ENCODE measurements at regions not wholly inside any gene's neighbourhood (a gene's known extent, or its start where the extent isn't known, plus 50 kb on each side); places are given as distances from the start of the nearest gene placed in this dataset.

DNA sequence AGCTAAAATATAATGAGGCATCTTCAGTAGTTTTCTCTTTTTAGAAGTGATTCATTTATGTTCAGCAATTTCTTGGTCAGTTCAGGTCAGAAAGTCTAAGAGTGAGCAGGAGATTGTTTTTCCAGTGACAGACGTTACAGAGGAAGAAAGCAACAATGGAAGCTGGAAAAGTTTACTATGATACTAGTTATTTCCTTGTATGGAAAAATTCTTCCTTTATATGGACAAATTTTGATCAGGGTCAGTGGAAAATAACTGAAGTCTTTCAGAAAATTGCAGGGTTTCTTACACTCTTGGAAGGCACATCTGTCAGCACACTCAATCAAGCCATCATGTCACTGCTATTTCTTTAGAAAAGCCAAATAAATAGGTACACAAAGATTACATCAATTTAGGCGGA is 1120.7 kb downstream of the FAT4 start:
- no peaks in the 10 kb centered on the region for H3K36me3 Mint-ChIP-seq
- ATAC-seq (no peak), DNase-seq (ENCODE audit: low spot score) (no peak)
- H3K4me1 Mint-ChIP-seq, result peaks cover 27% of the 10 kb centered on the region
- POLR2A ChIA-PET, result no interaction called here
- TF ChIP-seq EMX1 (CRISPR knock-in tag; IDR thresholded peaks at IDR 0.05) (no peak), GTF2I (CRISPR knock-in tag; conservative IDR thresholded peaks at IDR 0.05) (no peak), TEAD1 (CRISPR knock-in tag; IDR thresholded peaks at IDR 0.05) (no peak), HMGA2 (CRISPR knock-in tag; IDR thresholded peaks at IDR 0.05) (no peak), TCF7 (CRISPR knock-in tag; IDR thresholded peaks at IDR 0.05; ENCODE audit: low read depth) (no peak), SP1 (CRISPR knock-in tag; conservative IDR thresholded peaks at IDR 0.05) (no peak), NFATC4 (CRISPR knock-in tag; IDR thresholded peaks at IDR 0.05) (no peak), CREB1 (CRISPR knock-in tag; IDR thresholded peaks at IDR 0.05) (no peak), ZNF423 (CRISPR knock-in tag; IDR thresholded peaks at IDR 0.05) (no peak), ZNF263 (CRISPR knock-in tag; IDR thresholded peaks at IDR 0.05; ENCODE audit: low read depth) (no peak), JUN (CRISPR knock-in tag; IDR thresholded peaks at IDR 0.05) (no peak), NFYB (CRISPR knock-in tag; conservative IDR thresholded peaks at IDR 0.05; ENCODE audit: low read depth) (no peak), ZNF396 (CRISPR knock-in tag; IDR thresholded peaks at IDR 0.05; ENCODE audit: borderline replicate concordance) (no peak)
- TF ChIP-seq, protein P1, sequence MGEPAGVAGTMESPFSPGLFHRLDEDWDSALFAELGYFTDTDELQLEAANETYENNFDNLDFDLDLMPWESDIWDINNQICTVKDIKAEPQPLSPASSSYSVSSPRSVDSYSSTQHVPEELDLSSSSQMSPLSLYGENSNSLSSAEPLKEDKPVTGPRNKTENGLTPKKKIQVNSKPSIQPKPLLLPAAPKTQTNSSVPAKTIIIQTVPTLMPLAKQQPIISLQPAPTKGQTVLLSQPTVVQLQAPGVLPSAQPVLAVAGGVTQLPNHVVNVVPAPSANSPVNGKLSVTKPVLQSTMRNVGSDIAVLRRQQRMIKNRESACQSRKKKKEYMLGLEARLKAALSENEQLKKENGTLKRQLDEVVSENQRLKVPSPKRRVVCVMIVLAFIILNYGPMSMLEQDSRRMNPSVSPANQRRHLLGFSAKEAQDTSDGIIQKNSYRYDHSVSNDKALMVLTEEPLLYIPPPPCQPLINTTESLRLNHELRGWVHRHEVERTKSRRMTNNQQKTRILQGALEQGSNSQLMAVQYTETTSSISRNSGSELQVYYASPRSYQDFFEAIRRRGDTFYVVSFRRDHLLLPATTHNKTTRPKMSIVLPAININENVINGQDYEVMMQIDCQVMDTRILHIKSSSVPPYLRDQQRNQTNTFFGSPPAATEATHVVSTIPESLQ (CRISPR knock-in tag; IDR thresholded peaks at IDR 0.05), result no peak
- TF ChIP-seq, protein P2, sequence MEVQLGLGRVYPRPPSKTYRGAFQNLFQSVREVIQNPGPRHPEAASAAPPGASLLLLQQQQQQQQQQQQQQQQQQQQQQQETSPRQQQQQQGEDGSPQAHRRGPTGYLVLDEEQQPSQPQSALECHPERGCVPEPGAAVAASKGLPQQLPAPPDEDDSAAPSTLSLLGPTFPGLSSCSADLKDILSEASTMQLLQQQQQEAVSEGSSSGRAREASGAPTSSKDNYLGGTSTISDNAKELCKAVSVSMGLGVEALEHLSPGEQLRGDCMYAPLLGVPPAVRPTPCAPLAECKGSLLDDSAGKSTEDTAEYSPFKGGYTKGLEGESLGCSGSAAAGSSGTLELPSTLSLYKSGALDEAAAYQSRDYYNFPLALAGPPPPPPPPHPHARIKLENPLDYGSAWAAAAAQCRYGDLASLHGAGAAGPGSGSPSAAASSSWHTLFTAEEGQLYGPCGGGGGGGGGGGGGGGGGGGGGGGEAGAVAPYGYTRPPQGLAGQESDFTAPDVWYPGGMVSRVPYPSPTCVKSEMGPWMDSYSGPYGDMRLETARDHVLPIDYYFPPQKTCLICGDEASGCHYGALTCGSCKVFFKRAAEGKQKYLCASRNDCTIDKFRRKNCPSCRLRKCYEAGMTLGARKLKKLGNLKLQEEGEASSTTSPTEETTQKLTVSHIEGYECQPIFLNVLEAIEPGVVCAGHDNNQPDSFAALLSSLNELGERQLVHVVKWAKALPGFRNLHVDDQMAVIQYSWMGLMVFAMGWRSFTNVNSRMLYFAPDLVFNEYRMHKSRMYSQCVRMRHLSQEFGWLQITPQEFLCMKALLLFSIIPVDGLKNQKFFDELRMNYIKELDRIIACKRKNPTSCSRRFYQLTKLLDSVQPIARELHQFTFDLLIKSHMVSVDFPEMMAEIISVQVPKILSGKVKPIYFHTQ (CRISPR knock-in tag; IDR thresholded peaks at IDR 0.05), result no peak
- TF ChIP-seq, protein P3, sequence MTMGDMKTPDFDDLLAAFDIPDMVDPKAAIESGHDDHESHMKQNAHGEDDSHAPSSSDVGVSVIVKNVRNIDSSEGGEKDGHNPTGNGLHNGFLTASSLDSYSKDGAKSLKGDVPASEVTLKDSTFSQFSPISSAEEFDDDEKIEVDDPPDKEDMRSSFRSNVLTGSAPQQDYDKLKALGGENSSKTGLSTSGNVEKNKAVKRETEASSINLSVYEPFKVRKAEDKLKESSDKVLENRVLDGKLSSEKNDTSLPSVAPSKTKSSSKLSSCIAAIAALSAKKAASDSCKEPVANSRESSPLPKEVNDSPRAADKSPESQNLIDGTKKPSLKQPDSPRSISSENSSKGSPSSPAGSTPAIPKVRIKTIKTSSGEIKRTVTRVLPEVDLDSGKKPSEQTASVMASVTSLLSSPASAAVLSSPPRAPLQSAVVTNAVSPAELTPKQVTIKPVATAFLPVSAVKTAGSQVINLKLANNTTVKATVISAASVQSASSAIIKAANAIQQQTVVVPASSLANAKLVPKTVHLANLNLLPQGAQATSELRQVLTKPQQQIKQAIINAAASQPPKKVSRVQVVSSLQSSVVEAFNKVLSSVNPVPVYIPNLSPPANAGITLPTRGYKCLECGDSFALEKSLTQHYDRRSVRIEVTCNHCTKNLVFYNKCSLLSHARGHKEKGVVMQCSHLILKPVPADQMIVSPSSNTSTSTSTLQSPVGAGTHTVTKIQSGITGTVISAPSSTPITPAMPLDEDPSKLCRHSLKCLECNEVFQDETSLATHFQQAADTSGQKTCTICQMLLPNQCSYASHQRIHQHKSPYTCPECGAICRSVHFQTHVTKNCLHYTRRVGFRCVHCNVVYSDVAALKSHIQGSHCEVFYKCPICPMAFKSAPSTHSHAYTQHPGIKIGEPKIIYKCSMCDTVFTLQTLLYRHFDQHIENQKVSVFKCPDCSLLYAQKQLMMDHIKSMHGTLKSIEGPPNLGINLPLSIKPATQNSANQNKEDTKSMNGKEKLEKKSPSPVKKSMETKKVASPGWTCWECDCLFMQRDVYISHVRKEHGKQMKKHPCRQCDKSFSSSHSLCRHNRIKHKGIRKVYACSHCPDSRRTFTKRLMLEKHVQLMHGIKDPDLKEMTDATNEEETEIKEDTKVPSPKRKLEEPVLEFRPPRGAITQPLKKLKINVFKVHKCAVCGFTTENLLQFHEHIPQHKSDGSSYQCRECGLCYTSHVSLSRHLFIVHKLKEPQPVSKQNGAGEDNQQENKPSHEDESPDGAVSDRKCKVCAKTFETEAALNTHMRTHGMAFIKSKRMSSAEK (CRISPR knock-in tag; IDR thresholded peaks at IDR 0.05; ENCODE audit: borderline replicate concordance), result no peak
- TF ChIP-seq, protein P4, sequence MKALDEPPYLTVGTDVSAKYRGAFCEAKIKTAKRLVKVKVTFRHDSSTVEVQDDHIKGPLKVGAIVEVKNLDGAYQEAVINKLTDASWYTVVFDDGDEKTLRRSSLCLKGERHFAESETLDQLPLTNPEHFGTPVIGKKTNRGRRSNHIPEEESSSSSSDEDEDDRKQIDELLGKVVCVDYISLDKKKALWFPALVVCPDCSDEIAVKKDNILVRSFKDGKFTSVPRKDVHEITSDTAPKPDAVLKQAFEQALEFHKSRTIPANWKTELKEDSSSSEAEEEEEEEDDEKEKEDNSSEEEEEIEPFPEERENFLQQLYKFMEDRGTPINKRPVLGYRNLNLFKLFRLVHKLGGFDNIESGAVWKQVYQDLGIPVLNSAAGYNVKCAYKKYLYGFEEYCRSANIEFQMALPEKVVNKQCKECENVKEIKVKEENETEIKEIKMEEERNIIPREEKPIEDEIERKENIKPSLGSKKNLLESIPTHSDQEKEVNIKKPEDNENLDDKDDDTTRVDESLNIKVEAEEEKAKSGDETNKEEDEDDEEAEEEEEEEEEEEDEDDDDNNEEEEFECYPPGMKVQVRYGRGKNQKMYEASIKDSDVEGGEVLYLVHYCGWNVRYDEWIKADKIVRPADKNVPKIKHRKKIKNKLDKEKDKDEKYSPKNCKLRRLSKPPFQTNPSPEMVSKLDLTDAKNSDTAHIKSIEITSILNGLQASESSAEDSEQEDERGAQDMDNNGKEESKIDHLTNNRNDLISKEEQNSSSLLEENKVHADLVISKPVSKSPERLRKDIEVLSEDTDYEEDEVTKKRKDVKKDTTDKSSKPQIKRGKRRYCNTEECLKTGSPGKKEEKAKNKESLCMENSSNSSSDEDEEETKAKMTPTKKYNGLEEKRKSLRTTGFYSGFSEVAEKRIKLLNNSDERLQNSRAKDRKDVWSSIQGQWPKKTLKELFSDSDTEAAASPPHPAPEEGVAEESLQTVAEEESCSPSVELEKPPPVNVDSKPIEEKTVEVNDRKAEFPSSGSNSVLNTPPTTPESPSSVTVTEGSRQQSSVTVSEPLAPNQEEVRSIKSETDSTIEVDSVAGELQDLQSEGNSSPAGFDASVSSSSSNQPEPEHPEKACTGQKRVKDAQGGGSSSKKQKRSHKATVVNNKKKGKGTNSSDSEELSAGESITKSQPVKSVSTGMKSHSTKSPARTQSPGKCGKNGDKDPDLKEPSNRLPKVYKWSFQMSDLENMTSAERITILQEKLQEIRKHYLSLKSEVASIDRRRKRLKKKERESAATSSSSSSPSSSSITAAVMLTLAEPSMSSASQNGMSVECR (CRISPR knock-in tag; IDR thresholded peaks at IDR 0.05; ENCODE audit: borderline replicate concordance), result no peak
- H3K4me3 Mint-ChIP-seq, result no peak overlapping the region
- no peaks in the 10 kb centered on the region for H3K9me3 Mint-ChIP-seq
- H3K27me3 Mint-ChIP-seq (ENCODE audit: low read depth), result no peaks in the 10 kb centered on the region
- CTCF ChIA-PET, result no interaction called here
- H3K27ac Mint-ChIP-seq, result no peak overlapping the region
